Stomach (tissue), 8 donors: ENCODE measurements at regions not wholly inside any gene's neighbourhood (a gene's known extent, or its start where the extent isn't known, plus 50 kb on each side); places are given as distances from the start of the nearest gene placed in this dataset.

Experiments used
- DNase-seq, 2 donors: peaks; one replicate each; pipeline versions ENCODE4 v3.0.0 to v3.0.0-alpha.2; 2013 to 2019
- H3K27ac ChIP-seq, 5 donors: fragments of 200-600 bp in 4 of 5; sonication (generic) in 4 of 5; one replicate each; pipeline ENCODE4 v1.5.1; 2013 to 2019; ENCODE audit warnings: mild to moderate bottlenecking in 1 of 5, moderate library complexity in 1 of 5
- H3K27me3 ChIP-seq, 3 donors: fragments of 200-600 bp; sonication (generic); one replicate each; pipeline ENCODE4 v1.5.1; 2017 to 2019; ENCODE audit warnings: mixed run types in 1 of 3
- H3K36me3 ChIP-seq, 4 donors: fragments of 200-600 bp; sonication (generic); 1 replicate in 3 of 4; 2 replicates in 1 of 4; pipeline ENCODE4 v1.5.1; 2016 to 2019
- H3K4me1 ChIP-seq, 4 donors: fragments of 200-600 bp; sonication (generic); one replicate each; pipeline ENCODE4 v1.5.1; 2016 to 2019
- H3K4me3 ChIP-seq, 4 donors: fragments of 200-600 bp; sonication (generic) in 3 of 4; one replicate each; pipeline ENCODE4 v1.5.1; 2016 to 2019; ENCODE audit warnings: mild to moderate bottlenecking in 1 of 4
- H3K9me3 ChIP-seq, 4 donors: fragments of 200-600 bp; sonication (generic); one replicate each; pipeline ENCODE4 v1.5.1; 2016 to 2019
- CTCF ChIP-seq, 7 experiments: fragments of 450-650 bp in 4 of 7; fragments of 200-600 bp in 3 of 7; sonication (generic) in 3 of 7; IDR thresholded peaks; one replicate each; pipeline ENCODE4 v1.5.1; 2016 to 2019; ENCODE audit warnings: antibody characterized with exemption in 7 of 7, control low read depth in 2 of 7, mild to moderate bottlenecking in 1 of 7
- EP300 ChIP-seq: sonication (generic); formaldehyde crosslinking; IDR thresholded peaks from one replicate; pipeline ENCODE4 v1.6.1; 2017; ENCODE audit warnings: antibody characterized with exemption
- POLR2A ChIP-seq, 4 donors: fragments of 450-650 bp; IDR thresholded peaks; one replicate each; pipeline ENCODE4 v1.6.1; 2016; ENCODE audit warnings: antibody characterized with exemption in 4 of 4, control low read depth in 2 of 4, mild to moderate bottlenecking in 1 of 4, moderate library complexity in 1 of 4
- POLR2AphosphoS5 ChIP-seq, 3 donors: sonication (generic); formaldehyde crosslinking; IDR thresholded peaks; one replicate each; pipeline ENCODE4 v1.6.1; 2016; ENCODE audit warnings: antibody characterized with exemption in 3 of 3
- WGBS, 5 donors: extraction: QIAGEN DNeasy Blood & Tissue Kit in 3 of 5; methylation state at CpG; one replicate each; pipeline versions ENCODE4 v1.1.5 to v1.1.7; 2013 to 2018; 5-methylcytosine and 5-hydroxymethylcytosine counted together
- intact Hi-C: fragments of 100-400 bp; cut with DNase I; formaldehyde crosslinking; loops from one replicate; pipeline ENCODE4 v1.15.1; 2023; ENCODE audit warnings: low total_unique reads
- donor health status: healthy with polysubstance abuse.
- donor health status: Bipolar disorder and iron deficiency.
- donor health status: healthy.

GRCh38 chrX:25207803-25208475 is 192.2 kb upstream of the ARX start:
- 47 to 61% (median 59%) methylated on average over 5 of the region's 5 CpGs for whole genome bisulfite sequencing, 5 donors
- no peaks in the 10 kb centered on the region for H3K4me1 ChIP-seq
- intact Hi-C loops = no loop called here

GRCh38 chrX:25206778-25207177 is 191.0 kb upstream of the ARX start:
- no peak for TF ChIP-seq CTCF (IDR thresholded peaks at IDR 0.05)
- no peak for TF ChIP-seq POLR2AphosphoS5 (IDR thresholded peaks at IDR 0.05)
- TF ChIP-seq EP300 = no peak
- no peak for TF ChIP-seq POLR2A (IDR thresholded peaks at IDR 0.05)
- H3K27me3 ChIP-seq = no peaks in the 10 kb centered on the region
- no peak overlapping the region for H3K27ac ChIP-seq
- peaks cover 0 to 14% (median 4%) of the 10 kb centered on the region in 4 donors for H3K9me3 ChIP-seq
- no peak overlapping the region for H3K4me3 ChIP-seq
- WGBS, 5 donors = 0 to 13% (median 5%) methylated on average over 1 of the region's 1 CpG
- intact Hi-C loops = no loop called here
- no peak for DNase-seq
- H3K36me3 ChIP-seq = no peaks in the 10 kb centered on the region
- no peaks in the 10 kb centered on the region for H3K4me1 ChIP-seq

More at GRCh38 chrX:25207803-25208475, 192.2 kb upstream of the ARX start:
- Histone ChIP-seq H3K27ac (no peak overlapping the region), H3K36me3 (no peaks in the 10 kb centered on the region), H3K4me3 (no peak overlapping the region), H3K9me3 (peaks cover 0 to 14% (median 4%) of the 10 kb centered on the region in 4 donors), H3K27me3 (no peaks in the 10 kb centered on the region)
- TF ChIP-seq POLR2A (IDR thresholded peaks at IDR 0.05) = no peak
- TF ChIP-seq POLR2AphosphoS5 (IDR thresholded peaks at IDR 0.05) = no peak
- TF ChIP-seq EP300 = no peak
- TF ChIP-seq CTCF (IDR thresholded peaks at IDR 0.05) = no peak
- DNase-seq = no peak

DNA sequence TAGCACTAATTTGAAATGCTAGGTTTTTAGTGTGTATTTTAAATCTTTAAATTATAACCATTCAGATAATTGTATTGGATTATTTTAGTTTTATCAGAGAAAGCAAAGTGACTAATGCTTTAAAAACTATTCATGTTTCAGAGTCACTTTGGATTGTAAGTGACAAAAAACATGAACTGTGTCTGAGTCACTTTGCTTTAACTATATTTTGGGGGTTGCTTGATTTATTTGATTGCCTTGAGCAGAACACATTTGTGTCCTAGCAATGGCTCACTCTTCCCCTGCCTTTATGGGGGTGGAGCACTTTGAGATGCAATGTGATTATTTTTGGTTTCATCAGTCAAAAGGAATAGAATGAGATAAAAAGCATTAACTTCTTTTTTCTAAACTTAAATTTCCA is 188.4 kb upstream of the ARX start:
- peaks cover 0 to 4% (median under 1%) of the 10 kb centered on the region in 4 donors for H3K9me3 ChIP-seq
- no peak for DNase-seq
- H3K27me3 ChIP-seq = no peaks in the 10 kb centered on the region
- H3K36me3 ChIP-seq = no peaks in the 10 kb centered on the region
- H3K4me1 ChIP-seq = no peaks in the 10 kb centered on the region
- intact Hi-C loops = no loop called here
- TF ChIP-seq POLR2A (IDR thresholded peaks at IDR 0.05) = no peak
- no peak for TF ChIP-seq POLR2AphosphoS5 (IDR thresholded peaks at IDR 0.05)
- TF ChIP-seq CTCF (IDR thresholded peaks at IDR 0.05) = no peak
- no peak overlapping the region for H3K27ac ChIP-seq
- H3K4me3 ChIP-seq = no peak overlapping the region

DNA sequence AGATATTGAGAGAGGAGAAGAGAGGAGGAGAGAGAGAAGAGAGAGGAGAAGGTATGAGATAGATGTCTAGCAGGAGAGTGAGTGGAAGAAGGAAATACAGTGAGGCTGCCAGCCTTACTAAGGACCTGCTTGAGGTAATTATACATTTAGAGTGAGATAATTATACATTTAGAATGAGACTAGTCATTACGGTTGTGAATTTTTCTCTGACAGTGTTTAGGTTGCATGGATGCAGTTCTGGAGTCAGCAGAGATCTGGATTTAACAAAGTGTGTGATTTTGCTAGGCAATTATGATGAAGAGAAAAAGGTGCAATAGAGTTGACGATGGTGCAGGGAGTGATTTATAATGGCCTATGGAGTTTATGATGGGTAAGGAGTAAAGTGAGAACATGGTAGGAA is 187.1 kb upstream of the ARX start:
- TF ChIP-seq CTCF (IDR thresholded peaks at IDR 0.05) (no peak), POLR2A (IDR thresholded peaks at IDR 0.05) (no peak), EP300 (no peak), POLR2AphosphoS5 (IDR thresholded peaks at IDR 0.05) (no peak)
- Histone ChIP-seq H3K36me3 (no peaks in the 10 kb centered on the region), H3K27me3 (no peaks in the 10 kb centered on the region), H3K9me3 (no peaks in the 10 kb centered on the region), H3K4me1 (no peaks in the 10 kb centered on the region), H3K27ac (no peak overlapping the region), H3K4me3 (no peak overlapping the region)
- WGBS, 5 donors = 68 to 94% (median 76%) methylated on average over 2 of the region's 2 CpGs
- no peak for DNase-seq
- intact Hi-C loops = no loop called here
